ENCODE measurements at regions not wholly inside any gene's neighbourhood (a gene's known extent, or its start where the extent isn't known, plus 50 kb on each side); places are given as distances from the start of the nearest gene placed in this dataset.
A peak's percentile ranks its signal among the peaks of the same experiment; 100 is the strongest.

- TF ChIP-seq MLLT1 (IDR thresholded peaks at IDR 0.05) (no peak), GABPA (IDR thresholded peaks at IDR 0.05; ENCODE audit: low read depth) (peak; percentile 56; the same call in 1 of the 2 replicates), CREM (IDR thresholded peaks at IDR 0.05; ENCODE audit: low read depth) (peak; percentile 89)
These were observed 108.0 kb upstream of the PCDH18 start (continued) for GRCh38 chr4:137640156-137640837.

DNA sequence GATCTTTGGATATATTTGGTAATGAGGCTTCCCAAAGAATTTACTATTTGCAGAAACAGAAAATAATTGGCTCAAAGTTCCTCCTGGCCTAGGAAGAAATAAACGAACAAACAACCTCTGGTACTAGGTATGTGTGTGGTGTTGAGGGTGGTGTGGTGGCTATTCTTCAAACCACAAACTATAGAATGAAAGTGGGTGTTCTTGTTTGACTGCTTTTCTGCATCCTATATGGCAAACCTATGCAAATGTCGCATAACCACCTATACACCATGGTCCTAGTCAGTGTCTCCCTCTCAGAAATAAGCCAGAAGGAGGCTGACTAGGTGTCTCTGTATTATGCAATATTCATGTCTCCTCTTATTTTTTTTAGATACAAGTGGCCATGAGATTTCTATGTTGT, 106.6 kb upstream of the PCDH18 start:
- H3K4me2 ChIP-seq (ENCODE audit: control insufficient read depth, insufficient read depth): peak overlapping the region; percentile 26; the same call in 1 of the 2 replicates
- intact Hi-C loops (cut with micrococcal nuclease; ENCODE audit: unreplicated experiment) (no loop called here), in situ Hi-C loops (cut with MboI) (no loop called here)
- ATAC-seq (peak; percentile 80), FAIRE-seq (no peak), DNase-seq (ENCODE audit: low read depth, low spot score) (no peak)
- SMC1A ChIA-PET (ENCODE audit: uncharacterized antibody, unreplicated experiment): interaction anchor here (0.6 to 2.1 kb wide), 7 partner anchors 9 to 645 kb away, joined by 3 to 10 read pairs (median 4); no protein-coding TSS in a partner anchor
- no peaks in the 10 kb centered on the region for H3K79me2 ChIP-seq (ENCODE audit: control insufficient read depth, insufficient read depth, low read length)
- BruUV-seq (replicated peaks): no TSS peak
- no peaks in the 10 kb centered on the region for H3K27me3 ChIP-seq (replicated peaks in 1 of 2; ENCODE audit: control insufficient read depth in 2 of 2, insufficient read depth in 2 of 2, low read length in 1 of 2)
- no peaks in the 10 kb centered on the region for H3K9me3 ChIP-seq (replicated peaks; ENCODE audit: control insufficient read depth, insufficient read depth, low read length)
- no peak overlapping the region for H2AFZ ChIP-seq (ENCODE audit: control insufficient read depth, low read depth, low read length)
- POLR2A ChIA-PET: no interaction called here
- H3K36me3 ChIP-seq (ENCODE audit: control insufficient read depth in 2 of 2, insufficient read depth in 2 of 2, low read length in 1 of 2): no peaks in the 10 kb centered on the region
- H3K4me1 ChIP-seq (ENCODE audit: control insufficient read depth, insufficient read depth, low read length): peaks cover 6% of the 10 kb centered on the region; the same call in 1 of the 2 replicates
- no peak overlapping the region for H3K9ac ChIP-seq (ENCODE audit: control insufficient read depth, insufficient read depth, low read length)
- RAD21 ChIA-PET (ENCODE audit: unreplicated experiment): no interaction called here
- no peaks in the 10 kb centered on the region for H4K20me1 ChIP-seq (ENCODE audit: control insufficient read depth, insufficient read depth)
- WGBS (ENCODE audit: insufficient coverage, insufficient replicate concordance, low lambda C conversion rate, missing lambda C conversion rate): 26% methylated on average over 2 of the region's 2 CpGs
- H3K27ac ChIP-seq (ENCODE audit: control insufficient read depth, insufficient read depth): no peak overlapping the region
- no peak overlapping the region for H3K4me3 ChIP-seq
- CTCF ChIA-PET: interaction anchor here (1.4 kb wide), 1 partner anchor 99 kb away, joined by 3 read pairs; no protein-coding TSS in a partner anchor
- TF ChIP-seq ZBED1 (IDR thresholded peaks at IDR 0.05; ENCODE audit: borderline replicate concordance) (no peak), NR2F1 (conservative IDR thresholded peaks at IDR 0.05) (no peak), NFIC (IDR thresholded peaks at IDR 0.05; ENCODE audit: low read depth, low read length) (peak; percentile 15; the same call in 1 of the 2 replicates), SP1 (IDR thresholded peaks at IDR 0.05; ENCODE audit: low read depth, low read length) (no peak), TCF7 (IDR thresholded peaks at IDR 0.05; ENCODE audit: borderline replicate concordance) (no peak), IKZF2 (IDR thresholded peaks at IDR 0.05) (peak; percentile 19 to 32; a peak in 1 of 4 replicates), RUNX3 (IDR thresholded peaks at IDR 0.05; ENCODE audit: low read length) (peak; percentile 83), CBFB (IDR thresholded peaks at IDR 0.05; ENCODE audit: low read depth) (peak; percentile 67; the same call in 1 of the 2 replicates), BACH1 (IDR thresholded peaks at IDR 0.05; ENCODE audit: borderline replicate concordance) (no peak), MLLT1 (IDR thresholded peaks at IDR 0.05) (no peak), TARDBP (IDR thresholded peaks at IDR 0.05; ENCODE audit: borderline replicate concordance) (no peak), SMAD5 (IDR thresholded peaks at IDR 0.05; ENCODE audit: low read depth) (no peak), DPF2 (IDR thresholded peaks at IDR 0.05) (0 out of 2 replicates have a peak, but pooled peaks have one; percentile 29), FOXM1 (IDR thresholded peaks at IDR 0.05; ENCODE audit: low read depth, low read length) (no peak)
- TF ChIP-seq, protein P1, sequence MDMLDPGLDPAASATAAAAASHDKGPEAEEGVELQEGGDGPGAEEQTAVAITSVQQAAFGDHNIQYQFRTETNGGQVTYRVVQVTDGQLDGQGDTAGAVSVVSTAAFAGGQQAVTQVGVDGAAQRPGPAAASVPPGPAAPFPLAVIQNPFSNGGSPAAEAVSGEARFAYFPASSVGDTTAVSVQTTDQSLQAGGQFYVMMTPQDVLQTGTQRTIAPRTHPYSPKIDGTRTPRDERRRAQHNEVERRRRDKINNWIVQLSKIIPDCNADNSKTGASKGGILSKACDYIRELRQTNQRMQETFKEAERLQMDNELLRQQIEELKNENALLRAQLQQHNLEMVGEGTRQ (IDR thresholded peaks at IDR 0.05; ENCODE audit: borderline replicate concordance, low read depth, low read length): no peak

Measured in GM12878 (cell line).